ENCODE measurements at regions not wholly inside any gene's neighbourhood (a gene's known extent, or its start where the extent isn't known, plus 50 kb on each side); places are given as distances from the start of the nearest gene placed in this dataset.

GRCh38 chr2:196257086-196257485 is 85.7 kb upstream of the STK17B start:
- Histone ChIP-seq H3K36me3 (no peaks in the 10 kb centered on the region), H3K27me3 (no peaks in the 10 kb centered on the region), H3K4me3 (no peak overlapping the region), H3K9me3 (no peaks in the 10 kb centered on the region), H3K27ac (no peak overlapping the region), H3K4me1 (peaks cover 0 to 8% (median 0%) of the 10 kb centered on the region in 4 donors)
- WGBS, 5 donors: 51 to 68% (median 65%) methylated on average over 3 of the region's 3 CpGs
- intact Hi-C loops (cut with DNase I; ENCODE audit: low total_unique reads): no loop called here
- TF ChIP-seq CTCF (IDR thresholded peaks at IDR 0.05) (no peak), POLR2AphosphoS5 (IDR thresholded peaks at IDR 0.05) (no peak), EP300 (IDR thresholded peaks at IDR 0.05) (no peak), POLR2A (IDR thresholded peaks at IDR 0.05) (no peak)
- no peak for DNase-seq

- peaks cover 0 to 14% (median 0%) of the 10 kb centered on the region in 4 donors for H3K4me1 ChIP-seq
- TF ChIP-seq POLR2A (IDR thresholded peaks at IDR 0.05): no peak
- no peak for TF ChIP-seq POLR2AphosphoS5 (IDR thresholded peaks at IDR 0.05)
- TF ChIP-seq EP300 (IDR thresholded peaks at IDR 0.05): no peak
- TF ChIP-seq CTCF (IDR thresholded peaks at IDR 0.05): no peak
- no peak overlapping the region for H3K27ac ChIP-seq
- no peaks in the 10 kb centered on the region for H3K9me3 ChIP-seq
- H3K36me3 ChIP-seq: no peaks in the 10 kb centered on the region
- no peak overlapping the region for H3K4me3 ChIP-seq
- H3K27me3 ChIP-seq: no peaks in the 10 kb centered on the region
- no peak for DNase-seq
- intact Hi-C loops (cut with DNase I; ENCODE audit: low total_unique reads): no loop called here
Observed at GRCh38 chr2:196258407-196258806, 87.0 kb upstream of the STK17B start.

GRCh38 chr2:196259507-196260481 is 88.4 kb upstream of the STK17B start:
- 39 to 54% (median 51%) methylated on average over 7 of the region's 7 CpGs for WGBS, 5 donors
- intact Hi-C loops (cut with DNase I; ENCODE audit: low total_unique reads): no loop called here

GRCh38 chr2:196260546-196260945 is 89.2 kb upstream of the STK17B start:
- Histone ChIP-seq H3K4me3 (no peak overlapping the region), H3K27ac (peak overlapping the region in 3 of 5 donors; percentile 10 to 43 (median 31)), H3K27me3 (no peaks in the 10 kb centered on the region), H3K9me3 (no peaks in the 10 kb centered on the region), H3K4me1 (peaks cover 0 to 14% (median 0%) of the 10 kb centered on the region in 4 donors), H3K36me3 (no peaks in the 10 kb centered on the region)
- 84 to 89% (median 86%) methylated on average over 5 of the region's 5 CpGs for WGBS, 5 donors
- intact Hi-C loops (cut with DNase I; ENCODE audit: low total_unique reads): no loop called here
- no peak for TF ChIP-seq CTCF (IDR thresholded peaks at IDR 0.05)
- TF ChIP-seq EP300 (IDR thresholded peaks at IDR 0.05): no peak
- no peak for TF ChIP-seq POLR2AphosphoS5 (IDR thresholded peaks at IDR 0.05)
- TF ChIP-seq POLR2A (IDR thresholded peaks at IDR 0.05): no peak
- no peak for DNase-seq

More at GRCh38 chr2:196259507-196260481, 88.4 kb upstream of the STK17B start:
- Histone ChIP-seq H3K27me3 (no peaks in the 10 kb centered on the region), H3K4me3 (no peak overlapping the region), H3K36me3 (no peaks in the 10 kb centered on the region), H3K4me1 (peaks cover 0 to 14% (median 0%) of the 10 kb centered on the region in 4 donors), H3K9me3 (no peaks in the 10 kb centered on the region), H3K27ac (peak overlapping the region in 4 of 5 donors; percentile 30 to 43 (median 32))
- TF ChIP-seq POLR2A (IDR thresholded peaks at IDR 0.05) (no peak), EP300 (IDR thresholded peaks at IDR 0.05) (no peak), CTCF (IDR thresholded peaks at IDR 0.05) (no peak), POLR2AphosphoS5 (IDR thresholded peaks at IDR 0.05) (no peak)
- no peak for DNase-seq

Data from stomach (tissue), 8 donors.